Liver (tissue), 3 donors: ENCODE measurements at regions not wholly inside any gene's neighbourhood (a gene's known extent, or its start where the extent isn't known, plus 50 kb on each side); places are given as distances from the start of the nearest gene placed in this dataset.

Experiments
- FOXA1 ChIP-seq: IDR thresholded peaks from 2 replicates; pipeline ENCODE4 v1.6.1; 2016; ENCODE audit warnings: antibody characterized with exemption
- GABPA ChIP-seq, 2 donors: IDR thresholded peaks in 1 of 2; conservative IDR thresholded peaks in 1 of 2; 2 replicates each; pipeline ENCODE4 v1.6.1; 2016; ENCODE audit warnings: antibody characterized with exemption in 2 of 2, mild to moderate bottlenecking in 1 of 2, moderate library complexity in 1 of 2
- JUND ChIP-seq, 2 donors: IDR thresholded peaks; 2 replicates each; pipeline ENCODE4 v1.6.1; 2016; ENCODE audit warnings: antibody characterized with exemption in 2 of 2
- RAD21 ChIP-seq, 2 donors: IDR thresholded peaks; 2 replicates each; pipeline ENCODE4 v1.6.1; 2016; ENCODE audit warnings: antibody characterized with exemption in 2 of 2, mild to moderate bottlenecking in 2 of 2
- RXRA ChIP-seq, 2 donors: IDR thresholded peaks; 2 replicates each; pipeline ENCODE4 v1.6.1; 2017 to 2018; ENCODE audit warnings: antibody characterized with exemption in 2 of 2, mild to moderate bottlenecking in 1 of 2
- TAF1 ChIP-seq: conservative IDR thresholded peaks from 2 replicates; pipeline ENCODE4 v1.6.1; 2016; ENCODE audit warnings: antibody characterized with exemption, mild to moderate bottlenecking
- YY1 ChIP-seq: IDR thresholded peaks from 2 replicates; pipeline ENCODE4 v1.6.1; 2016; ENCODE audit warnings: antibody characterized with exemption, mild to moderate bottlenecking
- TF ChIP-seq, protein P1 (sequence below): IDR thresholded peaks from 2 replicates; pipeline ENCODE4 v1.6.1; 2016; ENCODE audit warnings: antibody characterized with exemption
- TF ChIP-seq, protein P2 (sequence below): fragments of 150-350 bp; IDR thresholded peaks from 2 replicates; pipeline ENCODE4 v1.5.1; 2017; ENCODE audit warnings: improper control_type of control experiment, low read depth, low read length; ENCODE audit not compliant: missing input control
- TF ChIP-seq, protein P3 (sequence below): IDR thresholded peaks from 2 replicates; pipeline ENCODE4 v1.6.1; 2016; ENCODE audit warnings: antibody characterized with exemption, mild to moderate bottlenecking
- TF ChIP-seq, protein P4 (sequence below): IDR thresholded peaks from 2 replicates; pipeline ENCODE4 v1.6.1; 2016; ENCODE audit warnings: antibody characterized with exemption
- donor health status: healthy.
- donor health status: healthy.

DNA sequence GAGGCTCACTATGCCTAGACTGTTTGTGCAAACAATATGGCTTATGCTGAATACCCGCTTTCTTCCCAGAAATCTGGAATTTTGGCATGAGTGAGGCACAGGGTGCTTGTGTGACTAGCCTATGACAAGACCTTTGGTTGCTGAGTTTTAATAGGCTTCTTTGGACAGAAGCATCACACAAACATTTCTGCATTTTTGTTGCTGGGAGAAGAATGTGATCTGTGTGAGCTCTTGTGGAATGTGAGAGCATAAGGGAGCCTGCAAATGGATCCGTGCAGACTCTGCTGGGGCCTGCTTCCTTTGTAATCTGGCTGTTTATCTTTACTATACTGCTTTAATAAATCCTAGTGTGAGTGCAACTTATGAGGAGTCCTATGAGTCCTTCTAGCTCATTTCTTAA is 83.0 kb upstream of the ZDHHC17 start:
- TF ChIP-seq, protein P1, sequence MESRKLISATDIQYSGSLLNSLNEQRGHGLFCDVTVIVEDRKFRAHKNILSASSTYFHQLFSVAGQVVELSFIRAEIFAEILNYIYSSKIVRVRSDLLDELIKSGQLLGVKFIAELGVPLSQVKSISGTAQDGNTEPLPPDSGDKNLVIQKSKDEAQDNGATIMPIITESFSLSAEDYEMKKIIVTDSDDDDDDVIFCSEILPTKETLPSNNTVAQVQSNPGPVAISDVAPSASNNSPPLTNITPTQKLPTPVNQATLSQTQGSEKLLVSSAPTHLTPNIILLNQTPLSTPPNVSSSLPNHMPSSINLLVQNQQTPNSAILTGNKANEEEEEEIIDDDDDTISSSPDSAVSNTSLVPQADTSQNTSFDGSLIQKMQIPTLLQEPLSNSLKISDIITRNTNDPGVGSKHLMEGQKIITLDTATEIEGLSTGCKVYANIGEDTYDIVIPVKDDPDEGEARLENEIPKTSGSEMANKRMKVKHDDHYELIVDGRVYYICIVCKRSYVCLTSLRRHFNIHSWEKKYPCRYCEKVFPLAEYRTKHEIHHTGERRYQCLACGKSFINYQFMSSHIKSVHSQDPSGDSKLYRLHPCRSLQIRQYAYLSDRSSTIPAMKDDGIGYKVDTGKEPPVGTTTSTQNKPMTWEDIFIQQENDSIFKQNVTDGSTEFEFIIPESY, result no peak
- TF ChIP-seq, protein P2, sequence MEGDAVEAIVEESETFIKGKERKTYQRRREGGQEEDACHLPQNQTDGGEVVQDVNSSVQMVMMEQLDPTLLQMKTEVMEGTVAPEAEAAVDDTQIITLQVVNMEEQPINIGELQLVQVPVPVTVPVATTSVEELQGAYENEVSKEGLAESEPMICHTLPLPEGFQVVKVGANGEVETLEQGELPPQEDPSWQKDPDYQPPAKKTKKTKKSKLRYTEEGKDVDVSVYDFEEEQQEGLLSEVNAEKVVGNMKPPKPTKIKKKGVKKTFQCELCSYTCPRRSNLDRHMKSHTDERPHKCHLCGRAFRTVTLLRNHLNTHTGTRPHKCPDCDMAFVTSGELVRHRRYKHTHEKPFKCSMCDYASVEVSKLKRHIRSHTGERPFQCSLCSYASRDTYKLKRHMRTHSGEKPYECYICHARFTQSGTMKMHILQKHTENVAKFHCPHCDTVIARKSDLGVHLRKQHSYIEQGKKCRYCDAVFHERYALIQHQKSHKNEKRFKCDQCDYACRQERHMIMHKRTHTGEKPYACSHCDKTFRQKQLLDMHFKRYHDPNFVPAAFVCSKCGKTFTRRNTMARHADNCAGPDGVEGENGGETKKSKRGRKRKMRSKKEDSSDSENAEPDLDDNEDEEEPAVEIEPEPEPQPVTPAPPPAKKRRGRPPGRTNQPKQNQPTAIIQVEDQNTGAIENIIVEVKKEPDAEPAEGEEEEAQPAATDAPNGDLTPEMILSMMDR, result no peak
- TF ChIP-seq FOXA1, result no peak
- TF ChIP-seq RAD21 (IDR thresholded peaks at IDR 0.05), result no peak
- no peak for TF ChIP-seq GABPA (IDR thresholded peaks at IDR 0.05 in 1 of 2, conservative IDR thresholded peaks at IDR 0.05 in 1 of 2)
- TF ChIP-seq TAF1, result no peak
- no peak for TF ChIP-seq YY1
- no peak for TF ChIP-seq RXRA (IDR thresholded peaks at IDR 0.05)
- TF ChIP-seq, protein P3, sequence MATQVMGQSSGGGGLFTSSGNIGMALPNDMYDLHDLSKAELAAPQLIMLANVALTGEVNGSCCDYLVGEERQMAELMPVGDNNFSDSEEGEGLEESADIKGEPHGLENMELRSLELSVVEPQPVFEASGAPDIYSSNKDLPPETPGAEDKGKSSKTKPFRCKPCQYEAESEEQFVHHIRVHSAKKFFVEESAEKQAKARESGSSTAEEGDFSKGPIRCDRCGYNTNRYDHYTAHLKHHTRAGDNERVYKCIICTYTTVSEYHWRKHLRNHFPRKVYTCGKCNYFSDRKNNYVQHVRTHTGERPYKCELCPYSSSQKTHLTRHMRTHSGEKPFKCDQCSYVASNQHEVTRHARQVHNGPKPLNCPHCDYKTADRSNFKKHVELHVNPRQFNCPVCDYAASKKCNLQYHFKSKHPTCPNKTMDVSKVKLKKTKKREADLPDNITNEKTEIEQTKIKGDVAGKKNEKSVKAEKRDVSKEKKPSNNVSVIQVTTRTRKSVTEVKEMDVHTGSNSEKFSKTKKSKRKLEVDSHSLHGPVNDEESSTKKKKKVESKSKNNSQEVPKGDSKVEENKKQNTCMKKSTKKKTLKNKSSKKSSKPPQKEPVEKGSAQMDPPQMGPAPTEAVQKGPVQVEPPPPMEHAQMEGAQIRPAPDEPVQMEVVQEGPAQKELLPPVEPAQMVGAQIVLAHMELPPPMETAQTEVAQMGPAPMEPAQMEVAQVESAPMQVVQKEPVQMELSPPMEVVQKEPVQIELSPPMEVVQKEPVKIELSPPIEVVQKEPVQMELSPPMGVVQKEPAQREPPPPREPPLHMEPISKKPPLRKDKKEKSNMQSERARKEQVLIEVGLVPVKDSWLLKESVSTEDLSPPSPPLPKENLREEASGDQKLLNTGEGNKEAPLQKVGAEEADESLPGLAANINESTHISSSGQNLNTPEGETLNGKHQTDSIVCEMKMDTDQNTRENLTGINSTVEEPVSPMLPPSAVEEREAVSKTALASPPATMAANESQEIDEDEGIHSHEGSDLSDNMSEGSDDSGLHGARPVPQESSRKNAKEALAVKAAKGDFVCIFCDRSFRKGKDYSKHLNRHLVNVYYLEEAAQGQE, result no peak
- TF ChIP-seq, protein P4, sequence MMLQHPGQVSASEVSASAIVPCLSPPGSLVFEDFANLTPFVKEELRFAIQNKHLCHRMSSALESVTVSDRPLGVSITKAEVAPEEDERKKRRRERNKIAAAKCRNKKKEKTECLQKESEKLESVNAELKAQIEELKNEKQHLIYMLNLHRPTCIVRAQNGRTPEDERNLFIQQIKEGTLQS, result no peak
- TF ChIP-seq JUND (IDR thresholded peaks at IDR 0.05), result no peak
